Pancreas (tissue), 10 donors: ENCODE measurements at regions not wholly inside any gene's neighbourhood (a gene's known extent, or its start where the extent isn't known, plus 50 kb on each side); places are given as distances from the start of the nearest gene placed in this dataset.

Experiments
- ATAC-seq, 4 donors: fragments of 200-7000 bp; cut with Tn5 transposase; one replicate each; pipeline versions ENCODE4 v1.8.0 to v1.9.1; 2020; ENCODE audit warnings: mild to moderate bottlenecking in 4 of 4, moderate library complexity in 4 of 4
- DNase-seq, 6 donors: peaks; one replicate each; pipeline ENCODE4 v3.0.0-alpha.2; 2020
- FAIRE-seq: peaks from 2 replicates; lab custom pipeline; 2012; peaks lifted over from hg19 to GRCh38; lab: Jason Lieb, UNC
- H3K27ac ChIP-seq, 4 donors: fragments of 200-600 bp; sonication (generic); 1 replicate in 3 of 4; 2 replicates in 1 of 4; pipeline versions ENCODE4 v1.5.0 to v1.8.0; 2020
- H3K27me3 ChIP-seq, 4 donors: fragments of 200-600 bp; one replicate each; pipeline ENCODE4 v1.8.0; 2021
- H3K36me3 ChIP-seq, 3 donors: fragments of 200-600 bp; sonication (generic) in 1 of 3; one replicate each; pipeline versions ENCODE4 v1.5.0 to v1.8.0; 2020 to 2021
- H3K4me1 ChIP-seq, 3 donors: fragments of 200-600 bp; one replicate each; pipeline ENCODE4 v1.8.0; 2021
- H3K4me3 ChIP-seq, 4 donors: fragments of 200-600 bp; sonication (generic) in 2 of 4; one replicate each; pipeline versions ENCODE4 v1.5.0 to v1.8.0; 2020 to 2021
- H3K9me3 ChIP-seq, 4 donors: fragments of 200-600 bp; one replicate each; pipeline ENCODE4 v1.8.0; 2021
- CTCF ChIP-seq, 4 donors: fragments of 200-600 bp; sonication (generic) in 3 of 4; IDR thresholded peaks; one replicate each; pipeline versions ENCODE4 v1.5.0 to v1.8.0; 2021; ENCODE audit warnings: antibody characterized with exemption in 4 of 4
- WGBS, 2 donors: extraction: QIAGEN DNeasy Blood & Tissue Kit; methylation state at CpG; one replicate each; pipeline ENCODE4 v1.1.7; 2013; 5-methylcytosine and 5-hydroxymethylcytosine counted together
- intact Hi-C, 3 donors: fragments of 100-400 bp; cut with DNase I; formaldehyde crosslinking; loops; one replicate each; pipeline versions ENCODE4 v1.11.1 to v1.14.2; 2022
- donor health status: healthy with polysubstance abuse.
- donor health status: DM: no; HTN: no; CAD: no; lungs with moderate emphysema.
- donor health status: DM: no; HTN: no; CAD: no.
- donor health status: control.
- donor health status: control.
- donor health status: Bipolar disorder and iron deficiency.
- donor health status: DM: yes; HTN: yes; CAD: no.
- donor health status: DM: no; HTN: no; CAD: no.
- donor health status: DM: no; HTN: no; CAD: no.
- donor health status: DM: yes; HTN: yes; CAD: no.

- Histone ChIP-seq H3K36me3 (no peaks in the 10 kb centered on the region), H3K27ac (no peak overlapping the region), H3K4me3 (peak overlapping the region in 2 of 4 donors; percentile 27 to 29), H3K27me3 (peaks cover 0 to 3% (median 1%) of the 10 kb centered on the region in 4 donors), H3K4me1 (no peaks in the 10 kb centered on the region), H3K9me3 (no peaks in the 10 kb centered on the region)
- TF ChIP-seq CTCF (IDR thresholded peaks at IDR 0.05), result no peak
- intact Hi-C loops, result no loop called here
- DNase-seq (no peak), FAIRE-seq (no peak), ATAC-seq (peak in 2 of 4 donors; percentile 49 to 53)
- WGBS, 2 donors, result 3 to 4% methylated on average over 51 to 75 of the region's 75 CpGs
Observed at GRCh38 chr11:69985641-69986439, 92.3 kb upstream of the ANO1 start.

GRCh38 chr11:69986440-69986787 is 91.7 kb upstream of the ANO1 start:
- ATAC-seq, result no peak

DNA sequence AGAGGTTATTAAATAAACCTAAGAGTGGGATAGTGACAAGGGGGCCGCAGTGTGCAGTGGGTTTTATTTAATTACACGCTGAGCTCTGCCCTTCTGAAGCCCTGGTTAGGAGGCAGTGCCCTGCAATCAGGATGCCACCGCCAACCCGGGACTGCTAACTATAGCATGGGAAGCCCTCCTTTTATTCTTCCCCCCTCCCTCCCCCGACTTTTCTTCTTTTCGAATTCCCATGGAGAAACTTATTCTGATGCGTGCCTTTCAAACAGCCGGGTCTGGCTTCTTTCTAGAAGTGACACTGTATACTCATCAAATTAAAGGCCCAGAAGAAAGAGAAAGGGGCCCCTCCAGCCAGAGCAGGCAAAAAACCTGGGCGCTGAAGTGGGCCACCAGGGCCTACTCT is 91.3 kb upstream of the ANO1 start:
- Histone ChIP-seq H3K9me3 (no peaks in the 10 kb centered on the region), H3K4me1 (no peaks in the 10 kb centered on the region), H3K36me3 (no peaks in the 10 kb centered on the region), H3K4me3 (no peak overlapping the region), H3K27me3 (peaks cover 0 to 3% (median 1%) of the 10 kb centered on the region in 4 donors), H3K27ac (no peak overlapping the region)
- no peak for TF ChIP-seq CTCF (IDR thresholded peaks at IDR 0.05)
- FAIRE-seq (no peak), DNase-seq (no peak), ATAC-seq (no peak)
- WGBS, 2 donors, result 71 to 83% methylated on average over 9 of the region's 9 CpGs
- intact Hi-C loops, result no loop called here

More at GRCh38 chr11:69986440-69986787, 91.7 kb upstream of the ANO1 start:
- Histone ChIP-seq H3K4me1 (no peaks in the 10 kb centered on the region), H3K36me3 (no peaks in the 10 kb centered on the region), H3K4me3 (no peak overlapping the region), H3K27me3 (peaks cover 0 to 3% (median 1%) of the 10 kb centered on the region in 4 donors), H3K27ac (no peak overlapping the region), H3K9me3 (no peaks in the 10 kb centered on the region)
- FAIRE-seq (no peak), DNase-seq (no peak)
- 29 to 30% methylated on average over 15 to 17 of the region's 17 CpGs for WGBS, 2 donors
- intact Hi-C loops, result no loop called here
- no peak for TF ChIP-seq CTCF (IDR thresholded peaks at IDR 0.05)

DNA sequence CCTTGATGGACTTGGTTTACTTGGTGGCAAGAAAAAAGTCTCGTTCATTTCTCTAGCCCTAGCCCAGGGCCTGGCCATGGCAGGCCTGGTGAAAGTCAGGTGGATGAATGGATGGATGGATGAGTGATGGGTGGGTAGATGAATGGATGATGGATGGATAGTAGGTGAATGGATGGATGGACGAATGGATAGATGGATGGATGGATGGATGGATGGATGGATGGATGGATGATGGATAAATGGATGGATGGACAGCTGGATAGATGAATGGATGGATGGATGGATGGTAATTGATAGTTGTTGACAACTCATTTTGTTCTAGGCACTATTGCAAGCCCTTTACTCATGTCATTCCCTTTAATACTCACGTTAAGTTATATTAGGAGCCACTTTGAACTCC is 86.1 kb upstream of the ANO1 start:
- no peak for FAIRE-seq

More for the DNA sequence above, 86.1 kb upstream of the ANO1 start:
- DNase-seq, result no peak
- ATAC-seq, result no peak
- Histone ChIP-seq H3K4me3 (no peak overlapping the region), H3K4me1 (no peaks in the 10 kb centered on the region), H3K36me3 (no peaks in the 10 kb centered on the region), H3K27ac (no peak overlapping the region), H3K27me3 (no peaks in the 10 kb centered on the region), H3K9me3 (no peaks in the 10 kb centered on the region)
- intact Hi-C loops, result no loop called here
- TF ChIP-seq CTCF (IDR thresholded peaks at IDR 0.05), result no peak
- 68 to 73% methylated on average over 3 of the region's 3 CpGs for WGBS, 2 donors
